Loucy (cell line): ENCODE measurements at regions not wholly inside any gene's neighbourhood (a gene's known extent, or its start where the extent isn't known, plus 50 kb on each side); places are given as distances from the start of the nearest gene placed in this dataset.
"Not testable (repeated sequence)": the region's sequence is repeated elsewhere in the genome, so short reads cannot be mapped to it uniquely, and the experiment has no call there.

ENCODE experiments used
- H2AFZ ChIP-seq: fragments of 200-600 bp; sonication (generic); 2 replicates; pipeline ENCODE4 v1.6.0; 2016; ENCODE audit warnings: antibody characterized with exemption, mild to moderate bottlenecking, low read length, moderate library complexity
- H3F3A ChIP-seq: fragments of 200-600 bp; 2 replicates; pipeline ENCODE4 v1.6.0; 2016; ENCODE audit warnings: antibody characterized with exemption, low read depth, mild to moderate bottlenecking
- H3K27me3 ChIP-seq: fragments of 200-600 bp; sonication (generic); 2 replicates; pipeline ENCODE4 v1.6.1; 2014; ENCODE audit warnings: low read length, mild to moderate bottlenecking; ENCODE audit not compliant: insufficient read depth, poor library complexity, severe bottlenecking
- H3K36me3 ChIP-seq: fragments of 200-600 bp; sonication (generic); 2 replicates; pipeline ENCODE4 v1.6.1; 2016; ENCODE audit warnings: low read length; ENCODE audit not compliant: insufficient read depth
- H3K4me1 ChIP-seq: fragments of 200-600 bp; sonication (generic); 2 replicates; pipeline ENCODE4 v1.5.1; 2014; ENCODE audit warnings: low read length, mild to moderate bottlenecking; ENCODE audit not compliant: insufficient read depth, poor library complexity, severe bottlenecking
- H3K4me2 ChIP-seq: fragments of 200-600 bp; sonication (generic); 2 replicates; pipeline ENCODE4 v1.6.0; 2014; ENCODE audit warnings: antibody characterized with exemption, low read length, low read depth, mild to moderate bottlenecking; ENCODE audit not compliant: poor library complexity, severe bottlenecking
- H3K4me3 ChIP-seq: fragments of 200-600 bp; sonication (generic); 2 replicates; pipeline ENCODE4 v1.5.1; 2014; ENCODE audit warnings: low read length, mild to moderate bottlenecking, mixed read lengths; ENCODE audit not compliant: poor library complexity, severe bottlenecking
- H3K79me2 ChIP-seq: fragments of 200-600 bp; sonication (generic); 2 replicates; pipeline ENCODE4 v1.6.1; 2014; ENCODE audit warnings: low read length; ENCODE audit not compliant: insufficient read depth
- H3K9ac ChIP-seq: fragments of 200-600 bp; sonication (generic); 2 replicates; pipeline ENCODE4 v1.6.0; 2014; ENCODE audit warnings: mild to moderate bottlenecking, low read depth, low read length, moderate library complexity; ENCODE audit not compliant: poor library complexity, severe bottlenecking
- H3K9me2 ChIP-seq: fragments of 200-600 bp; sonication (generic); replicated peaks from 2 replicates; pipeline ENCODE4 v1.6.1; 2016; ENCODE audit warnings: low read depth, low read length, mixed read lengths
- H3K9me3 ChIP-seq: fragments of 200-600 bp; sonication (generic); 2 replicates; pipeline ENCODE4 v1.6.1; 2014; ENCODE audit warnings: mild to moderate bottlenecking, antibody characterized with exemption, low read length, low read depth; ENCODE audit not compliant: insufficient read depth
- H4K20me1 ChIP-seq: fragments of 200-600 bp; sonication (generic); 2 replicates; pipeline ENCODE4 v1.6.0; 2014; ENCODE audit warnings: antibody characterized with exemption, low read length, mild to moderate bottlenecking; ENCODE audit not compliant: insufficient read depth, poor library complexity, severe bottlenecking
- EZH2phosphoT487 ChIP-seq: fragments of 200-600 bp; IDR thresholded peaks from 2 replicates; pipeline ENCODE4 v1.6.1; 2018; ENCODE audit warnings: antibody characterized with exemption, mild to moderate bottlenecking, moderate library complexity, borderline replicate concordance
- TF ChIP-seq, protein P1 (sequence below): fragments of 200-600 bp; sonication (generic); conservative IDR thresholded peaks from 2 replicates; pipeline ENCODE4 v1.5.1; 2014; ENCODE audit warnings: mild to moderate bottlenecking, antibody characterized with exemption, low read length

DNA sequence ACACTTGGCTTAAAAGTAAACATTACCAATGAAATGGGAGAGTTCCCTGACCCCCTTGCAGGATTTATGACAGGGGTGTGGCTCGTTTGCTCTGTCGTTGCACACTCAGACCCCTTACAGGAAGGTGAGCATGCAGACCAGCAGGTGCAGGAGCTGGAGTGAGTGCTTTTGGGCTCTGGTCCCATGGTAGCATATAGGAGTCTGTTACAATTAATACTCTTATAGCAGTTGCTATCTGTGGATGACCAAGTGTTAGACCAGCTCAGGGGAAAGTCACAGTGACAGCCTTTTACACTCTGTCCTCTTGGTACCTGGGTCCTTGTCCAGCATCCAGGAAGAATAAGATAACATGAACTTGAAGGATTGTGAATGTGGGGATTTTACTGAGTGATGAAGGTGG is 1177.5 kb downstream of the NSUN3 start:
- Histone ChIP-seq H3K9ac (no peak overlapping the region), H3K9me3 (no peaks in the 10 kb centered on the region), H3K4me1 (no peaks in the 10 kb centered on the region), H3K9me2 (no peaks in the 10 kb centered on the region), H3F3A (no peaks in the 10 kb centered on the region), H3K79me2 (no peaks in the 10 kb centered on the region), H3K27me3 (no peaks in the 10 kb centered on the region), H3K36me3 (no peaks in the 10 kb centered on the region), H3K4me2 (no peak overlapping the region), H4K20me1 (no peaks in the 10 kb centered on the region), H3K4me3 (no peak overlapping the region), H2AFZ (no peak overlapping the region)
- TF ChIP-seq EZH2phosphoT487: no peak
- TF ChIP-seq, protein P1, sequence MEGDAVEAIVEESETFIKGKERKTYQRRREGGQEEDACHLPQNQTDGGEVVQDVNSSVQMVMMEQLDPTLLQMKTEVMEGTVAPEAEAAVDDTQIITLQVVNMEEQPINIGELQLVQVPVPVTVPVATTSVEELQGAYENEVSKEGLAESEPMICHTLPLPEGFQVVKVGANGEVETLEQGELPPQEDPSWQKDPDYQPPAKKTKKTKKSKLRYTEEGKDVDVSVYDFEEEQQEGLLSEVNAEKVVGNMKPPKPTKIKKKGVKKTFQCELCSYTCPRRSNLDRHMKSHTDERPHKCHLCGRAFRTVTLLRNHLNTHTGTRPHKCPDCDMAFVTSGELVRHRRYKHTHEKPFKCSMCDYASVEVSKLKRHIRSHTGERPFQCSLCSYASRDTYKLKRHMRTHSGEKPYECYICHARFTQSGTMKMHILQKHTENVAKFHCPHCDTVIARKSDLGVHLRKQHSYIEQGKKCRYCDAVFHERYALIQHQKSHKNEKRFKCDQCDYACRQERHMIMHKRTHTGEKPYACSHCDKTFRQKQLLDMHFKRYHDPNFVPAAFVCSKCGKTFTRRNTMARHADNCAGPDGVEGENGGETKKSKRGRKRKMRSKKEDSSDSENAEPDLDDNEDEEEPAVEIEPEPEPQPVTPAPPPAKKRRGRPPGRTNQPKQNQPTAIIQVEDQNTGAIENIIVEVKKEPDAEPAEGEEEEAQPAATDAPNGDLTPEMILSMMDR: no peak

DNA sequence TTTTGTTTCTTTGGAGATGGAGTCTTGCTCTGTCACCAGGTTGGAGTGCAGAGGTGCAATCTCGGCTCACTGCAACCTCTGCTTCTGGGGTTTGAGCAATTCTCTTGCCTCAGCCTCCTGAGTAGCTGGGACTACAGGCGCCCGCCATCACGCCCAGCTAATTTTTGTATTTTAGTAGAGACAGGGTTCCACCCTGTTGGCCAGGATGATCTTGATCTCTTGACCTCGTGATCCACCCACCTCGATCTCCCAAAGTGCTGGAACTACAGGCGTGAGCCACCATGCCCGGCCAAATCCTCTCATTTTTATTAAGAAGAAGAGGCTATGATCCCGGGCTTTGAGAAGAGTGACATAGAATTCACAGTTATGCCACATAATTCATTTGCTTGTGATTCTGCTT is 1178.4 kb downstream of the NSUN3 start:
- H3K9me2 ChIP-seq, H3K9me3 ChIP-seq: not testable (repeated sequence)

DNA sequence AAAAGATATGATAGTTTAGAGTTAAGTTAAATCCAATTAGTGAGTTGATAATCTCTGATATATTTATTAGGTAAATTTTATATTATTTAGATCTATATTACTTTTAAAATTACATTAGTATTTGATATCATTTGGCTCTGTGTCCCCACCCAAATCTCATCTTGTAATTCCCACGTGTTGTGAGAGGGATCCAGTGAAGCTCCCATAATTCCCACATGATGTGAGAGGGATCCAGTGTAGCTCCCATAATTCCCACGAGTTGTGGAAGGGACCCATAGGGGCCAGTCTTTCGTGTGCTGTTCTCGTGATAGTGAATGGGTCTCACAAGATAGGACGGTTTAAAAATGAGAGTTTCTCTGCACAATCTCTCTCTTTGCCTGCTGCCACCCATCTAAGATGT is 1183.6 kb downstream of the NSUN3 start:
- TF ChIP-seq, protein P1: no peak
- TF ChIP-seq EZH2phosphoT487: no peak
- H3K9me2 ChIP-seq: no peaks in the 10 kb centered on the region
- no peaks in the 10 kb centered on the region for H3K4me1 ChIP-seq
- H3K9ac ChIP-seq: no peak overlapping the region
- no peaks in the 10 kb centered on the region for H3K27me3 ChIP-seq
- H4K20me1 ChIP-seq: no peaks in the 10 kb centered on the region
- H3K4me3 ChIP-seq: no peak overlapping the region
- no peaks in the 10 kb centered on the region for H3F3A ChIP-seq
- H2AFZ ChIP-seq: no peak overlapping the region
- no peaks in the 10 kb centered on the region for H3K9me3 ChIP-seq
- no peak overlapping the region for H3K4me2 ChIP-seq
- no peaks in the 10 kb centered on the region for H3K36me3 ChIP-seq
- H3K79me2 ChIP-seq: no peaks in the 10 kb centered on the region

More for the DNA sequence above, 1178.4 kb downstream of the NSUN3 start:
- H3K4me3 ChIP-seq, H3K9ac ChIP-seq, H3K4me1 ChIP-seq, H3K4me2 ChIP-seq, H3K36me3 ChIP-seq, H4K20me1 ChIP-seq, H3F3A ChIP-seq, H2AFZ ChIP-seq, H3K27me3 ChIP-seq, H3K79me2 ChIP-seq: not testable (repeated sequence)

DNA sequence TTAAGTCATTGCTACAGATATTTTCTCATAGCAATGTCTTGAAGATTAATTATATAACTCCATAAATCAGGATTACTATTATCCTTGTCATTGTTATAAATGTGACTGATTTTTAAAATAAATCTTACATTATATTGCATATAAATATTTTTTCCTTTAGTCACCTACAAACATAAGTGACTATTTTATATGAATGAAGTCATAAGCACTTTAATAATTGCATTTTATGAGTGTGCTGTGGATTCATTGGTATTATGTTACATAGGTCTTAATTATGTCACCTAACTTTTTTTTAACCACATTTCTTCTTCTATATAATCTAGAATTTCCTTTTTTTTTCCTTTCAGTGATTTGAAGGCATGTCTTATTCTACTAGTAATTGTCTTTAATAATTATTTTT is 1191.2 kb downstream of the NSUN3 start:
- no peak overlapping the region for H2AFZ ChIP-seq
- H3K4me2 ChIP-seq: no peak overlapping the region
- no peaks in the 10 kb centered on the region for H3K27me3 ChIP-seq
- H3K9me3 ChIP-seq: no peaks in the 10 kb centered on the region
- no peaks in the 10 kb centered on the region for H3K4me1 ChIP-seq
- TF ChIP-seq, protein P1: no peak
- no peak for TF ChIP-seq EZH2phosphoT487
- H4K20me1 ChIP-seq: no peaks in the 10 kb centered on the region
- H3K36me3 ChIP-seq: no peaks in the 10 kb centered on the region
- H3K79me2 ChIP-seq: no peaks in the 10 kb centered on the region
- no peaks in the 10 kb centered on the region for H3K9me2 ChIP-seq
- H3K4me3 ChIP-seq: no peak overlapping the region
- no peak overlapping the region for H3K9ac ChIP-seq
- no peaks in the 10 kb centered on the region for H3F3A ChIP-seq
